RPMI7951 (cell line): ENCODE measurements at regions not wholly inside any gene's neighbourhood (a gene's known extent, or its start where the extent isn't known, plus 50 kb on each side); places are given as distances from the start of the nearest gene placed in this dataset.

Experiments used
- DNase-seq: peaks from one replicate; pipeline ENCODE4 v3.0.0-alpha.2; 2012; ENCODE audit warnings: low read depth

GRCh38 chr2:106941372-106941993 is 55.5 kb upstream of the ST6GAL2 start:
- no peak for DNase-seq

GRCh38 chr2:106943468-106944200 is 57.7 kb upstream of the ST6GAL2 start:
- no peak for DNase-seq

DNA sequence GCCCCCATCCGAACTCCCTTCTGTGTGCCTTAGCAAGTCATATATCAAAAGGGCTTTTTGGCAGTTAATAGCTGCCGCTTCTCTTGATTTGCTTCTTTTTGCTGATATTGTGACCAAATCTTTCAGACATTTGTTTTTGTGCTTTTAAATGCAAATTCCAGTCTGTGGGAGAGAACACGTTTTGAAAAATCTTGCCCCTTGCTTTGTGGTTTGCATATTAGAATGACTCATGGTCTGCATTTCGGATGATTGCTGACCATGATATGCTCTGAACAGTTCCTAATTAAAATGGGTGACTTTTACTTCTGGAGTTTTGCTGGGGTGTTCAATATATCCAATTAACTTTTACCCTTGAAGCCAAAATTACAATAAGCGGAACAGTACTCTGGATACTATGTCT is 58.2 kb upstream of the ST6GAL2 start:
- DNase-seq: peak; percentile 86

DNA sequence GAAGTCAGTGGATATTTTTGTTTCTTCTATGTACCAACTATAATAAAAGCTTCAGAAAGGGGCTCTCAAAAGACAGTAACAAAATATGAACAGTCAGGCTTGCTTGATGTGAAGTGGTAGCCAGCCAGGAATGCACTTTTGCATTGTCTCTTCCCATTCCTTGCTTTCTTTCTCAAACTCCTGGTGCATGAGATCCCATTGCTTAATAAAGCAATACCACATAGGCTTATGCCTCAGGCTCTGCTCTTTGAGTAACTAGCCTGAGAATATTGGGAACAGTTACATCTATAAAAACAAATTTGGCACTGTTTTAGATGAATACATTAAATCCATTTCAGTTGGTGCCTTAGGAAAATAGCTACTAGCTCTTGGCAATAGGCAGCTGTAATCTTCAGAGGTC is 62.6 kb upstream of the ST6GAL2 start:
- peak; percentile 78 for DNase-seq

- peak; percentile 97 for DNase-seq
Observed at GRCh38 chr2:106953236-106953635, 67.3 kb upstream of the ST6GAL2 start.

DNA sequence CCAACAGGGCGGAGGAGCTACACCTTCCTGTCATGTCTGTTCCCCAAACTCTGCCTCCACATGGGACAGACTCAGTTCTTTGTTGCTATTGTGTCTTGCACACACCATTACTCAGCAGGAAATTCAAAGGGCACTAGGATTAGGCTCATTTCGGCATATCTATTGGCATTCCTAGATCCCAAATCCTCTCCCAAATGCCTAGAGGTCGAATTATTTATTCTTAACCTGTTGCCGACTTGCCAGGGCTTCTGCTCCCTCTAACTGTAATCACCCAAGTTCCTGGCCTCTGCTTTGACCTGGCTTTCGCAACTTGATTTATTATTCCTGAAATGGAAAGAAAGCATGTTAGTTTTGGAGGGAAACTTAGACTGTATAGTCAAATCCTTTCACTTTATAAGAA is 67.8 kb upstream of the ST6GAL2 start:
- peak; percentile 88 for DNase-seq

GRCh38 chr2:106954304-106954703 is 68.3 kb upstream of the ST6GAL2 start:
- no peak for DNase-seq

DNA sequence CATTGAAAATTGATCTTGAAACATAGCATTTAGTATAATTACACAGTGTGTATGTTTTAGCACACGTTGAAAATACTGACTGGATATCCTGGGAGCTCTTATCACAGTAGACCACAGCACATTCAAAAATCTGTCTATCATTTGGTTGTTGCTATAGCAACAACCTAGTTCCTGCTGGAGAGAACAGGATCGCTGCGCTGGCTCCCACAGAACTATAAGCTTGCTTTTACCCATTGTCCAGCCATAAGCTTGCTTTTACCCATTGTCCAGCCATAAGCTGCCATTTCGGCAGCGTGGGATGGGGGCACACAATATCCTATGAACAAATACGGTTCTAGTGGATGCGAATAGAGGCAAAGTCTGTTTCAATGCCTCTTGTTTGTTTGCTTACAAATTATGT is 70.4 kb upstream of the ST6GAL2 start:
- peak; percentile 92 for DNase-seq

DNA sequence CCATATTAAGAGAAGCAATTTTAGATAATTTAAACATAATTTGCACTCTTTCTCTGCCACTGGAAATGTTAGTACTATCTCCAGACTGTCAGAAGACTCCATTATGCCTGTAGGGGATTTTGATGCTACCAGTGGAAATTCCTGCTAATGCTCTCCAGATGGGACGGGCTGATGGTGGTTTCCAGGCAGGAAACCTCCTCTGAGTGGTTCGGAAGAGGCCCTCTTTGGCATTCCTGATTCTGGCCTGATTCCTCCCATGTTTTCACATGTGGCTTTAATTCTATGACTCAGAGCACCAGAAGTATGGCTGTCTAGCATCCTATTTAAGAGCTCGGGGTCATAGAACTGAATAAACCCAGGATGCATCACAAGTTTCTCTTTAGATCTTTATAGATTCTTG is 70.9 kb upstream of the ST6GAL2 start:
- DNase-seq: peak; percentile 100

- DNase-seq: peak; percentile 81
Observed at GRCh38 chr2:106959975-106960682, 74.2 kb upstream of the ST6GAL2 start.

DNA sequence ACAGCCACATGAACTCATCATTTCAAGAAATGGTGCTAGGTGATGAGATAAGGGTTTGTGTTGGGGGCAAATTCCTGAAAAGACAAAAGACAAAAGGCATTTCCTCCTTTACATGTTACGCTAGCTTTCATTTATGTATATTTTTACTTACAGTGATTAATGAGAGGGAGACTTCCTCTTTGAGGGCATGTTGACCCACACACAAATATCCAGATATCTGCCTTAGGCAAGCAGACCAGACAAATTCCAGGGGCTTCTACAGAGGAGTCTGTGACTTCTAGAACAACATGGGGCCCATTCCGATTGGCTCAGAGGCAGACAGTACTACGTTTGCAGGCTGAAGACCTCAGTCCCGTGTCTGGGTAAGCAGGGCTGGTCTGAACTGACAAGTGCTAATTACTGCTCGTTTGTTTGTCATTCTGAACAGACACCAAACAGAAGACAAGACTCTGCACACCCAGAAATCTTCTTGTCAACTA is 74.8 kb upstream of the ST6GAL2 start:
- DNase-seq: peak; percentile 86

GRCh38 chr2:106961328-106961727 is 75.4 kb upstream of the ST6GAL2 start:
- DNase-seq: peak; percentile 44

DNA sequence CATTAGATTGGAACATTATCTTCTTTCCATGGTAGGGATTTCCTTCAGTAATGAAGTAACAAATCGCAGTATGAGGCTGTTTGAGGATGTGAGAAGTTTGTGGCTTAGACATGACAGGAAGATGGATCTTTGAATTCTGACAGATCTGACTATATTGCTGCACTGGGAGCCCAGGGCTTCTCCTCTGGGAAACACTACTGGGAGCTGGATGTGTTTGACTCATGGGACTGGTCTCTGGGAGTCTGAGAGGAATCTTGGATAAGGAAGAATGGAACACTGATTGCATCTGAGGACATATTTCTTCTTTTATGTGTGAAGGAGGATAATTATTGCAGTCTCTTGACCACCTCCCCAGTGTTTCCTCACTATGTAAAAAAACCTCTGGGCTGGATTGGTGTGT is 77.2 kb upstream of the ST6GAL2 start:
- DNase-seq: peak; percentile 91

DNA sequence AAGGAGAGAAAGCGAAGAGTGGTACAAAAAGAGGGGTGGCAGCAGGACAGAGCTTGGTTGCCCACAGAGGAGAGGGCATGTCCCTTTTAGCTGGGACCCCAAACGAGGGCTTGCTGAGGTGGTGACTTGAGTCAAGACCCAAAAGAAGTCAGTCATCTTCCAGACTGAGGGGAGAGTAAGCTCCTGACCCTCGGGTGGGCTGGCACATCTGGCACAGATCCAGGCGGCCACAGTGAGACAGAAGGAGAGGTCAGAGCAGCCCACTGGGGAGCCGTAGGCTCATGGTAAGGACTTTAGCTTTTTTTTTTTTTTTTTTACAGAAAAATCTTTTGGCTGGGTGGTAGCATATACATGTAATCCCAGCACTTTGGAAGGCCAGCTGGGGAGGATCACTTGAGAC is 77.9 kb upstream of the ST6GAL2 start:
- DNase-seq: no peak

DNA sequence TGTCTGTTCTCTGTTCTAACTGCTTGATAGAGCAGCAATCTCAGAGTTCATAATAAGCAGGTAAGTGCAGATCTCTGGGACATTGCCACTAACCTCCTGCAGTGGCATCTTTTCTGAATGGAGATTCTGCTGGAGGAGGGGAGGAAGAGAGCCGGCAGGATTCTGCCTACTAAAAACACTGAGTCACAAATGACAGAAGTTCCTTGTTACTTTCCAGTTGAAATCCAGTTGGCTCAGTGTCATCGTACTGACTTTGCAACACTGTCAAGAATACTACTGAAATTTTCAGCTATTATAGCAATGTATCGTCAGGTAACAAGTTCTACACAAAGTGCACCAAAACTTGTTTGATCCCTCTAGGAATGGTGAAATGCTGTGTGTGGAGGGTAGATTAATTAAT is 79.6 kb upstream of the ST6GAL2 start:
- peak; percentile 74 for DNase-seq

DNA sequence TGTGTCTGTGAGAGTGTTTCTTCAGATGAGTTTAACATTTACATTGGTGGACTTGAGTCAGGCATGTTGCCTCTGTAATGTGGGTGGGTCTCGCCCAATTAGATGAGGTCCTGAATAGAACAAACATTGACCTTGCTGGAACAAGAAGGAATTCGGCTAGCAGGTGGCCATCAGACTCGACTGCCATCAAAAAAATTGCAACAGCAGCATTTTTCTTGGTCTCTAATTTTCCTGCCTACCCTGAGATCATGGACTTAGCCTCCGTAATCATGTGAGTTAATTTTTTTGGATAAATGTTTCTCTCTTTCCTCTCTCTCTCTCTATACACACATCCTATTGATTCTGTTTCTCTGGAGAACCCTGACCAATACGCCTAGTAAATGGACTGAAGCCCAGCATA is 83.8 kb upstream of the ST6GAL2 start:
- no peak for DNase-seq

GRCh38 chr2:106970471-106971261 is 84.7 kb upstream of the ST6GAL2 start:
- peak; percentile 81 for DNase-seq

DNA sequence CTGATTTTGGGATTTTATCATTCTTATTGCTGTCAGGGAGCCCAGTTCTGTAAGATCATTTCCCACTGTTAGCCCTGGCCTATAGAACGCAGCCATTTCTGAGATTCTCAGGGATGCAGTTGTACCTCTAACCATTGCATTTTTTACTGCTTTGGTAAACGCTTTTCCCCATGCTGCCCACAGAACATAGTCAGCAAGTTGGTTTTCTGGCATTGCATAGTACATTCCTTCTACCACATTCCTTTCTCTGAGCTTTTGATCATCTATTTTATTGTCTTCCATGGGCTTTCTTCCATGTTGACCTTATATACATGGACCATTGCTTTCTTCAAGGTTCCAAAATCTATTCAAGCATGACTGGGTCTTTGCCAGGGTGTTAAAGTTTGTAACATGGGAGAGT is 86.8 kb upstream of the ST6GAL2 start:
- peak; percentile 75 for DNase-seq

DNA sequence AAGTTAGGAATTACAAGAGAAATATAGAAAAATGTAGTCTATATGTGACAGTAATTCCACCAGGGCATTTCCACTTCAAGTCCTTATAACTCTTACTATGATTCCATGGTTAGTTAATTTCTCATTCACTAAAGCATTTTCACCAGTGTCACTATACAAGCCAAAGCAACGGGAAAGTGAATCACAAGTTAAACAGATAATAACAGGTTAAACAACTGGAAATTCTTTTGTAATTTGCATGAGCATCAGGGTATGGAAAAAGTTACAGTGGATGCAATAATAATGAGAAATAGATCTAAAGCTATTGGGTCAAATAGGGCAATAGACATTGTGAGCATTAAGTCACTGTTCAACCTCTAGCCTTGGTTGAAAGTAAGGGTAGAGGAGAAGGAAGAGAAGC is 88.9 kb upstream of the ST6GAL2 start:
- DNase-seq: no peak

GRCh38 chr2:106975641-106976040 is 89.7 kb upstream of the ST6GAL2 start:
- DNase-seq: peak; percentile 44

DNA sequence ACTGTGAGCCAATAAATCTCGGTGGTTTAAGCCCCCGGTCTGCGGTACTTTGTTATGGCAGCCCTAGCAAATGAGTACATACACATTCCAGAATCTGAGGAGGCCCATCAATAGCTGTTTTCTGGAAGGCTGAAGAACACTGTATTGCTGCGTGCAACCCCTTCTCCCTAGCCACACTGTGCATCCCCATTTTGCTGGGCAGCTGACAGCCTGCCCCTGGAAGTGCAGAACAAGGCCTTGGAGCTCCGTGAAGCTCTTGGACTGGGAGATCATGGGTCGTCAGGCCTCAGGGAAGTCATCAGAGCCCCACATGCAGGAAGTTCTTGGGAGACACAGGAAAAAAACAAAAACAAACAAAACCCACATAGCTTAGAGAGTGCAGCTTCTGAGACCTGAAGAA is 90.6 kb upstream of the ST6GAL2 start:
- no peak for DNase-seq

- DNase-seq: peak; percentile 52
Observed at GRCh38 chr2:106977717-106978116, 91.8 kb upstream of the ST6GAL2 start.
